Lower leg skin (tissue), 4 donors: ENCODE measurements at regions not wholly inside any gene's neighbourhood (a gene's known extent, or its start where the extent isn't known, plus 50 kb on each side); places are given as distances from the start of the nearest gene placed in this dataset.
"Not testable (repeated sequence)": the region's sequence is repeated elsewhere in the genome, so short reads cannot be mapped to it uniquely, and the experiment has no call there.

Experiments
- DNase-seq, 2 donors: peaks; one replicate each; pipeline ENCODE4 v3.0.0-alpha.2; 2019; ENCODE audit warnings: low spot score in 2 of 2
- H3K4me3 ChIP-seq: fragments of 200-600 bp; sonication (generic); 2 replicates; pipeline ENCODE4 v1.5.1; 2017; ENCODE audit warnings: mild to moderate bottlenecking, low read depth; ENCODE audit not compliant: poor library complexity, severe bottlenecking
- POLR2A ChIP-seq, 2 donors: fragments of 450-650 bp; IDR thresholded peaks; one replicate each; pipeline ENCODE4 v1.6.1; 2016 to 2017; ENCODE audit warnings: antibody characterized with exemption in 2 of 2, mild to moderate bottlenecking in 1 of 2, moderate library complexity in 1 of 2
- WGBS, 2 donors: methylation state at CpG; one replicate each; pipeline ENCODE4 v1.1.5; 2018; 5-methylcytosine and 5-hydroxymethylcytosine counted together
- intact Hi-C: fragments of 100-400 bp; cut with DNase I; formaldehyde crosslinking; loops from one replicate; pipeline ENCODE4 v1.15.0; 2023; ENCODE audit warnings: low total_unique reads
- TF ChIP-seq, protein P1 (sequence below), 3 donors: fragments of 450-650 bp; IDR thresholded peaks; one replicate each; pipeline ENCODE4 v1.5.1; 2016; ENCODE audit warnings: antibody characterized with exemption in 3 of 3, mild to moderate bottlenecking in 3 of 3, moderate library complexity in 2 of 3

DNA sequence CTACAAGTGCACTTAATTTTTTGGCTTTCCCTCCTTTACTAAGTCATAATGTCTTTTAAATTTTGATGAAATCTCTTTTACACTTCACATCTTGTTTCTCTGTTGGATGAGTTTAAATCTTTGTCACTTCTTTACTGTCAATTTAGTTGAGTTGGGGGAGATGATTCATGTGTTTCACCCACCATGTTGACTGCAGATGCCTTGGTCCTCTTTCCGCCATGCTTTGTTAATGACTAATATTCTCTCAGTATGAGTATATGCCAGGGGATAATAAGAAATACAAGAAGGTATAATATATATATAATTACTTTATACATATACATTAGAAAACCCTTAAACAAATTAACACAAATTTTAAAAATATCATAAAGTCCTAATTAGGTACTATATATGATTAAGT, 149.7 kb upstream of the SPRED1 start:
- no peak for DNase-seq
- TF ChIP-seq, protein P1, sequence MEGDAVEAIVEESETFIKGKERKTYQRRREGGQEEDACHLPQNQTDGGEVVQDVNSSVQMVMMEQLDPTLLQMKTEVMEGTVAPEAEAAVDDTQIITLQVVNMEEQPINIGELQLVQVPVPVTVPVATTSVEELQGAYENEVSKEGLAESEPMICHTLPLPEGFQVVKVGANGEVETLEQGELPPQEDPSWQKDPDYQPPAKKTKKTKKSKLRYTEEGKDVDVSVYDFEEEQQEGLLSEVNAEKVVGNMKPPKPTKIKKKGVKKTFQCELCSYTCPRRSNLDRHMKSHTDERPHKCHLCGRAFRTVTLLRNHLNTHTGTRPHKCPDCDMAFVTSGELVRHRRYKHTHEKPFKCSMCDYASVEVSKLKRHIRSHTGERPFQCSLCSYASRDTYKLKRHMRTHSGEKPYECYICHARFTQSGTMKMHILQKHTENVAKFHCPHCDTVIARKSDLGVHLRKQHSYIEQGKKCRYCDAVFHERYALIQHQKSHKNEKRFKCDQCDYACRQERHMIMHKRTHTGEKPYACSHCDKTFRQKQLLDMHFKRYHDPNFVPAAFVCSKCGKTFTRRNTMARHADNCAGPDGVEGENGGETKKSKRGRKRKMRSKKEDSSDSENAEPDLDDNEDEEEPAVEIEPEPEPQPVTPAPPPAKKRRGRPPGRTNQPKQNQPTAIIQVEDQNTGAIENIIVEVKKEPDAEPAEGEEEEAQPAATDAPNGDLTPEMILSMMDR (IDR thresholded peaks at IDR 0.05): no peak
- TF ChIP-seq POLR2A (IDR thresholded peaks at IDR 0.05): no peak
- WGBS, 2 donors: 93% methylated on average over 1 of the region's 1 CpG
- H3K4me3 ChIP-seq: no peak overlapping the region
- intact Hi-C loops: no loop called here

DNA sequence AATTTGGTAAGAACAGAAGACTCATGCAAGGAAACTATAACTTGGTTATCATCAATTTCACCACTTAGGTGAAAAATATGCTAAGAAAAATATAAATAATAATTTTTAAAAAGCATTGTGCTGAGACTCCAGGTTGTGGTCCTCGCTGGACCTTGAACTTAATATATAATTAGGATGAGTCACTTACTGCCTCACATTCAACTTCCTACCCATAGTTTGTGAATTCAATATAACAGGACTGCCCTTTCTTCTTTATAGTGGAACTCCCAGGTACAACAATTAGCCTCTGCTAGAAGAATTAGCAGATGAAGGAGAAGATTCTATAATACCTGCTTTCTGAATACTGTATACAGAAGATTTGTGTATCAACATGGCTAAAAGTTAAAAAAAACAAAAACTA, 149.1 kb upstream of the SPRED1 start:
- no peak for DNase-seq
- no peak for TF ChIP-seq POLR2A (IDR thresholded peaks at IDR 0.05)
- TF ChIP-seq, protein P1 (IDR thresholded peaks at IDR 0.05): no peak
- 83 to 86% methylated on average over 1 of the region's 1 CpG for WGBS, 2 donors
- intact Hi-C loops: no loop called here
- no peak overlapping the region for H3K4me3 ChIP-seq

DNA sequence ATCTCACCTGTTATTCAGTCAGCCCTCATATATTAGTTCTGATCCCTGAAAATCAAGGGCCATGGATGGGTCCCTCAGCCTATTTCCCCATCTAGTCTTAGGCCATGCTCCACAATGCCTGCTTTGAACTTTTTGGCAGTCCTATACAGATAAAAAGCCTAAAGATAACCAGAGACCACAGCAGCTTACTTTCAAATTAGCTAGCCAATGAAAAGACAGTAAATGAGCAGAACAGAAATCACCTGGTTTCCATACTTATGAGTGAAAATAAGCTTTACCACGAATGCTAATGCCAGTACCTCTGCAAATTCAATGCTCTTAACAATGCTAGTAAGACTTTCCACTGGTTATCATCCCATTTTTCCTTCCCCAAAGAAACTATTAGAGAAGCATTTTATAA, 141.6 kb upstream of the SPRED1 start:
- intact Hi-C loops: no loop called here
- WGBS, 2 donors: 62 to 64% methylated on average over 1 of the region's 1 CpG
- DNase-seq: no peak
- TF ChIP-seq, protein P1 (IDR thresholded peaks at IDR 0.05): no peak
- no peak for TF ChIP-seq POLR2A (IDR thresholded peaks at IDR 0.05)
- no peak overlapping the region for H3K4me3 ChIP-seq

DNA sequence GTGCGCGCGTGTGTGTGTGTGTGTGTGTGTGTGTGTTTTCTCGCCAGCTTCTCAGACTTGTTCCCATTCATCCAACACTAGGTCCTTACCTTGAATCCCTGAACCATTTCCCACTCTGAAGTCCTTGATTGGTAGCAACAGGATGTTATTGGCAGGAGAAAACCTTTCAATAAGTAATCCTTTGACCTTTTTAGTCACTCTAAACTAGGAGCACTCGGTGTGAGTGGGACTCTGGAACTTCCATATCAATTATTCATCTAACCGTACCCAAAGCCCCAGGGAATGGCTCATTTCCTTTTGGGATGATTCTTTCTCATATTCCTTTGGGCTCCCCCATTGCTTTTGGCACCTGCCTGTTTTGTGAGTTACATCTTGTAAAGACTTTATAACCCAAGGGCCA, 140.2 kb upstream of the SPRED1 start:
- DNase-seq: no peak
- TF ChIP-seq POLR2A (IDR thresholded peaks at IDR 0.05): no peak
- TF ChIP-seq, protein P1 (IDR thresholded peaks at IDR 0.05): no peak
- 85% methylated on average over 6 of the region's 6 CpGs for WGBS, 2 donors
- intact Hi-C loops: no loop called here
- H3K4me3 ChIP-seq: no peak overlapping the region

DNA sequence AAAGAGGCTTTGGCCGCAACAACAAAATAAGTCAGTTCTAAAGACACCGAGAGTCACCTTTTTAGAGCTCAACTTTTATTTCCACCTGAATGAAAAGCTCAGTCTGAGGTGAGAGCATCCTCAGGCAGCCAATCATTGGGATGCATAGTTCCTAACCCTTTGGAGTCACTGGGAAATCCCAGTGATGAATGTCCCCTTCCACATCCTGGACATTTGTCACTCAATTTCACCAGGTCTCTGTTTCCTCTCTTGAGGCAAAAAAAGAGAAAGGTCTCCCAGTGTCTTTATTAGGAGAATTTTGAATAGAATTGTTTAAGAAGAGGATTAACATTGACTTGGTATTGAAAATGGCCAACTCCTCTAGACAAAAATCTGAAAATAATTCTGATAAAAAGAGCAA, 137.5 kb upstream of the SPRED1 start:
- H3K4me3 ChIP-seq: no peak overlapping the region
- intact Hi-C loops: no loop called here
- no peak for TF ChIP-seq POLR2A (IDR thresholded peaks at IDR 0.05)
- TF ChIP-seq, protein P1 (IDR thresholded peaks at IDR 0.05): no peak
- 90 to 97% methylated on average over 2 of the region's 2 CpGs for WGBS, 2 donors
- DNase-seq: no peak

DNA sequence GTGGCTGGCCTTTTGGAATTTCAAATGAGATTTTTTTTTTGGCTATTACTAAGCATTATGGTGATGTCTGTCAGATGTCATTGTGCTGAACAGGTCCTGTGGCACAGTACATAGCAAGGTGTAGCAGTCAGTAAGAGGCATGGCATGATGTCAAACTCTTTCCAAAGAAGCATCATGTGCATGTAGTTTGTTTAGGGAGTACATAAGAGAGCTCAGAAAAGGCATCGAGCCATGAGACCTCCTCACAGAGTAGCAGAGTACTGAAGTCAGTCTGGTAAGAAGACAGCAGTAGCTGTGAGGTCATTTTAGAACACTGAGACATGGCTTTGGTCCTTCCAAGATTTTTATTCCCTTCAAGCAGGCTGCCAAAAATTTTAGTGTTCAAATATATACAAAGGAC, 134.9 kb upstream of the SPRED1 start:
- TF ChIP-seq, protein P1 (IDR thresholded peaks at IDR 0.05): no peak
- TF ChIP-seq POLR2A (IDR thresholded peaks at IDR 0.05): no peak
- intact Hi-C loops: no loop called here
- H3K4me3 ChIP-seq: no peak overlapping the region
- WGBS, 2 donors: 83 to 86% methylated on average over 1 of the region's 1 CpG
- DNase-seq: no peak

DNA sequence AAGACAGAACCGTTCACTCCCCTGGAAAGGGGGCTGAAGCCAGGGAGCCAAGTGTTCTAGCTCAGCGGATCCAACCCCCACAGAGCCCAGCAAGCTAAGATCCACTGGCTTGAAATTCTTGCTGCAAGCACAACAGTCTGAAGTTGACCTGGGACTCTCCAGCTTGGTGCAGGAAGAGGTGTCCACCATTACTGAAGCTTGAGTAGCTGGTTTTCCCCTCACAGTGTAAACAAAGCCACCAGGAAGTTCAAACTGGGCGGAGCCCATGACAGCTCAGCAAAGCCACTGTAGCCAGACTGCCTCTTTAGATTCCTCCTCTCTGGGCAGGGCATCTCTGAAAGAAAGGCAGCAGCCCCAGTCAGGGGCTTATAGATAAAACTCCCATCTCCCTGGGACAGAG, 132.8 kb upstream of the SPRED1 start:
- intact Hi-C loops, H3K4me3 ChIP-seq, DNase-seq: not testable (repeated sequence)
- 83 to 93% methylated on average over 2 to 3 of the region's 3 CpGs for WGBS, 2 donors
